Spleen (tissue), 7 donors: ENCODE measurements at regions not wholly inside any gene's neighbourhood (a gene's known extent, or its start where the extent isn't known, plus 50 kb on each side); places are given as distances from the start of the nearest gene placed in this dataset.

Experiments used
- CTCF ChIP-seq, 11 experiments: fragments of 200-600 bp in 7 of 11; fragments of 450-650 bp in 4 of 11; sonication (generic) in 4 of 11; IDR thresholded peaks in 8 of 11; conservative IDR thresholded peaks in 3 of 11; 1 replicate in 7 of 11; 2 replicates in 4 of 11; pipeline versions ENCODE4 v1.4.0 to v1.8.0; 2016 to 2021; ENCODE audit warnings: antibody characterized with exemption in 11 of 11, inconsistent platforms in 4 of 11, mild to moderate bottlenecking in 1 of 11
- POLR2AphosphoS5 ChIP-seq, 3 donors: sonication (generic); formaldehyde crosslinking; IDR thresholded peaks; one replicate each; pipeline ENCODE4 v1.5.1; 2017; ENCODE audit warnings: antibody characterized with exemption in 3 of 3
- donor health status: DM: no; HTN: no; CAD: no; lungs with moderate emphysema.
- donor health status: DM: no; HTN: no; CAD: no.
- donor health status: DM: no; HTN: no; CAD: no.

- no peak for TF ChIP-seq POLR2AphosphoS5 (IDR thresholded peaks at IDR 0.05)
- no peak for TF ChIP-seq CTCF (IDR thresholded peaks at IDR 0.05 in 8 of 11, conservative IDR thresholded peaks at IDR 0.05 in 3 of 11)
Measured at GRCh38 chr9:108600896-108601295, 254.9 kb downstream of the ACTL7B start.
